ENCODE measurements at regions not wholly inside any gene's neighbourhood (a gene's known extent, or its start where the extent isn't known, plus 50 kb on each side); places are given as distances from the start of the nearest gene placed in this dataset.
"Not testable (repeated sequence)": the region's sequence is repeated elsewhere in the genome, so short reads cannot be mapped to it uniquely, and the experiment has no call there.

DNA sequence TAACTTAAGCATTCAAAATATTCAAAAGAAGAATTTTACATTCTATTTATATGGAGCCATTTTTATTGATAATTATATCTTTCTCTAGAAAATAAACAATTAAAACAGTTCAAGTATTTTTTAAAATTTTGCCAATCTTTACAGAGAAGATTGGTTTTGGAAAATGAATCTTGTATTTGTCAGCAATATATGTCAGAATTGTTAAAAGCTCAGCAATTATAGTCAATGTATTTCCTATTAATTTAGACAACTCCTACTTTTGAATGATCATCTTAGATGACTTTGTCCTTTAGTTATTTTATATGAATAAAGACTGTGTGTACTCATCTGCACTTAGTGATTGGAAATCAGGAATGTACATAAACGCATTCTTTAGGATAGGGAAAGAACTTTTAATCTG is 223.9 kb upstream of the MAD2L1 start:
- no peak for DNase-seq

DNA sequence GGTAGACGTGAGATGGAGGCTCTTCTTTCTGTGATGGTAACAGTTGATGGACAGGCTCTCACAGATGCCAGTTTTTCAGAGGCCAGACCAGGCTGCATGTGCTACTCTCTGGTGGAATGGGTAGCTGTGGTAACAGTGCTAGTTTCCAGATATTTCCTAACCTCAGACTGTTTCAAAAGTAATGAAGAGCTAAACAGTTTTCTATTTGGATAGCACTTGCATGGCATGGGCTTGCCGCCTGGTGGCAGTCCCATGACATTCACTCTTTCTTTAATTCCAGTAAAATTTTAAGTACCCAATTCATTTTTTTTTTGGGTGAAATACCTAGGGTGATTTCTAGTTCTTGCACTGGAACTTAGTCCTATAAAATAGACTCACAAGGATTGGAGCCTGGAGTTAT is 220.2 kb upstream of the MAD2L1 start:
- DNase-seq = no peak

DNA sequence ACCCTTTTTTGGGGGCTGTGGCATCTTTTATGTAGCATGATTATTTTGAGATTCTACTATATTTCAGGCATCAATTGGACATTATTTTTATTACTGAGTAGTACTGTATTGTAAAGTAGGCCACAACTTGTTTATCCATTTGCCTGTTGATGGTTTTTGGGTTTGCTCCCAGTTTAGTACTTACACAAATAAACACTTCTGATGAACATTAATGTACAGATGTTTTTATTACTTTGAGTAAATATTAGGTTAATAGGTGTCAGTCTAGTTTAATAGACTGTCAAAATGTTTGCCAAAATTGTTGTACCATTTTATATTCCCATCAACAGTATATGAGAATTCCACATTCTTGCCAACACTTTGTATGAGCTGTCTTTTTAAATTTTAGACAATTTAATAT is 214.9 kb upstream of the MAD2L1 start:
- DNase-seq = no peak

DNA sequence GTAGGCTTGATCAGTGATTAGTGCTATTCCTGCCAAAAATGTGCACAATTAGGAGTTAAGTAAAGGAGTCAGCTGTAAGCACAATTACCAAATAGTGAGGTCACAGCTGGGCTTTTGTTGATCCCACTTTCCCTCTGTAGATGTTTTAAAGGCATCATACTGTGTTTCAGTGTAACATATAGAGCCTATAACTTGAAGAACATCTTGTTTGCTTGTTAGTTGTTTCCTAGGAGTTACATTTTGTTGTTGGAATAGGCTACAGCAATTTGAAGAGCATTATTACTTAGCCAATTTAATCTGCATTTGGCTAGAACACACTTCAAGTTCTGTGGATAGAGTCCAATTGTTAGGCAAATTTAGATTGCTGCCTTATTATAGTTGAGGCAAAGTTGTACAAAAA is 210.7 kb upstream of the MAD2L1 start:
- no peak for DNase-seq

DNA sequence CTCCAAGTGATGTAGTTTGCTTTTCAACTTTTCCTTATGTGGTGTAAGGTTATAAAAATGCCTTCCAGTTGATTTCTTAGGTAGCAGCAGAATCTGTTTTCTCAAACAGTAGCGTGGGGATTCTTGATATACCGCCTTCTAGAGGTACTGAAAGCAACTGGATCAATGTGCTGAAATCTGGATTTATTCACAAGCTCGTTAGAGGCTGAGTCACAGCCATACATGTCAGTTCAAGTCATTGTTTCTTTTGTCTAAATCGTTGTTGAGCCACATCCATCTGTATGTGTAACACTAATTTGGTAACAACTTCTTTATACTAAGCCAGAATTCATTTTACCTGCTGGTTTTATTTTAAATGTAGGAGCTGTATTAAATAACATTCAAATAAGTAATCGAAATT is 200.0 kb upstream of the MAD2L1 start:
- no peak for DNase-seq

DNA sequence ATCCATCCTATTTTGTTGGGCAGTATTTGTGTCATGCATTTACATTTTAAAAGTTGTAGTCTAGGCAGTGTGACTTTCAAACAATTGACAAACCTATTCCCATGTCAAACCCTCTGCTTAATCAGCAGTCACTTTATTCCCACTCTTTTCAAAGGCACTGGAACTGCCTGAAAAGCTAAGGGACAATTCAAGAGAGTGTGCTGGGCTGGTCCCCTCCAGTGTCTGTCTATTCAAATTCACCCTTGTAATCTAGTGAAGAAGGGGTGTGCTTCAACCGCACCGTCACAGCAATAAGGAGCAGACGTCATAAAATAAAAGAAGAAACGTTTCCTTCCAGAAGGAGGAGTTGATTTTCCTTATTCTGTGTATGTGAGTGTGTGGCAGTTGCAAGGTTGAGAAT is 197.0 kb upstream of the MAD2L1 start:
- no peak for DNase-seq

DNA sequence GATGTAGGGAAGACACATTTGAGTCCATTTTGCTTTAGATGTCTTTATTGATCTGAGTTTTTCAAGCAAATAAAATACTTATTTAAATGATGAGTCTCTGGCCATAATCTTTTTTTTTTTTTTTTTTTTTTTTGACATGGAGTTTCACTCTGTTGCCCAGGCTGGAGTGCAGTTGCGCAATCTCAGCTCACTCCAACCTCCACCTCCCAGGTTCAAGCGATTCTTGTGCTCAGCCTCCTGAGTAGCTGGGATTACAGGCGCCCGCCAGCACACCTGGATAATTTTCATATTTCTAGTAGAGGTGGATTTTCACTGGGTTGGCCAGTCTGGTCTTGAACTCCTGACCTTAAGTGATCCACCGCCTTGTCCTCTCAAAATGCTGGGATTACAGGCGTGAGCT is 194.5 kb upstream of the MAD2L1 start:
- DNase-seq = no peak

DNA sequence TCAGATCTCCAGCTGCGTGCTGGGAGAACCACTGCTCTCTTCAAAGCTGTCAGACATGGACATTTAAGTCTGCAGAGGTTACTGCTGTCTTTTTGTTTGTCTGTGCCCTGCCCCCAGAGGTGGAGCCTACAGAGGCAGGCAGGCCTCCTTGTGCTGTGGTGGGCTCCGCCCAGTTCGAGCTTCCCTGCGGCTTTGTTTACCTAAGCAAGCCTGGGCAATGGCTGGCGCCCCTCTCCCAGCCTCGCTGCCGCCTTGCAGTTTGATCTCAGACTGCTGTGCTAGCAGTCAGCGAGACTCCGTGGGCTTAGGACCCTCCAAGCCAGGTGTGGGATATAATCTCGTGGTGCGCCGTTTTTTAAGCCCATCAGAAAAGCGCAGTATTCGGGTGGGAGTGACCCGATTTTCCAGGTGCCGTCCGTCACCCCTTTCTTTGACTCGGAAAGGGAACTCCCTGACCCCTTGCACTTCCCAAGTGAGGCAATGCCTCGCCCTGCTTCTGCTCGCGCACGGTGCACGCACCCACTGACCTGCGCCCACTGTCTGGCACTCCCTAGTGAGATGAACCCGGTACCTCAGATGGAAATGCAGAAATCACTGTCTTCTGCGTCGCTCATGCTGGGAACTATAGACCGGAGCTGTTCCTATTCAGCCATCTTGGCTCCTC is 189.6 kb upstream of the MAD2L1 start:
- not testable (repeated sequence) for DNase-seq

DNA sequence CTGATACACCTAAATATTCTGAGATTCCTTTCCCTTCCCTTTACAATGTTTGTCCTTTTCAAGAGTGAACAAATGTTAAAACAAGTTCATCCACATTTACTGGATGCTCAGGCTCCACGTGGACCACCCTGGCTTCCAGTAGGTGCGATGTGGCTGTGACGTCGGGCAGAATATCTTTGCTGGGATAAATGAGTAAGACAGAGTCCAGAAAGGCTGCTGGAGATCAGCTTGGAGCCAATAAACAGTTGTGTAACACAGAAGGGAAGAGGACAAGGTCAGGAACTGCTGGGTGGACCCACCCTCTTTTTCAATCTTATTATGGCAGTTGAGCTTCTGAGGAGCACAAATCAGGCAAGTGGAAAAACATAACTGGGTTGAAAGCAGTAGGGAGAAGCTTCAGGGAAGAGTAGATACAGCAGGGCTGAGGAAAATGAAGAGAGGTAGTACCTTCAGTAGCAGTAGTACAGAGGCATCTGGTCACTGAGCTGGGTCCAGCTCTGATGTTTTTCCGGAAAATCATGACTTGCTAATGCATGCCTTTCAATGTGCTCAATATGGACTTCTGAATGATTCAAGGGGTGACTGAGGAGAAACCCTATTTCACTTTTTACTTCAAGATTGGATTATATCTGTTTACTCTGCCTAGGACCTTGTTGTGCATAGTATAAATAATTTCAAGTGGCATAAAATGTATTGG is 171.8 kb upstream of the MAD2L1 start:
- DNase-seq = no peak

DNA sequence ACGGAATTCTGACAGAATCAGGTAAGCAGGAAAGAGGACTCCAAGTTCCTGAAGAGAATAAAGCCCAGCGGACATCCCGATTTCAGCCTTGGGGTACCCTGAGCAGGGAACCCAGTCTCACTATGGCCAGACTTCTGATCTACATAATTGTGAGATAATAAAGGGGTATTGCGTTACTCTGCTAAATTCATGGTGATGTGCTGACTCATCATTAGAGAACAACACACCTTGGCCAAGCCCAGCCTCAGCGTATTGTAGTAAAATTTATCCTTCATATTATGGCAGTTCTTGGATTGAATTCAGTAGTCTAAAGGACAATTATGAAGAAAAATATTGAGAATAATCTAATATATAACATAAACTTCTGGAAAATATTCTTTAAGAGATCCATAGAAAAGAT is 170.2 kb upstream of the MAD2L1 start:
- DNase-seq = no peak

DNA sequence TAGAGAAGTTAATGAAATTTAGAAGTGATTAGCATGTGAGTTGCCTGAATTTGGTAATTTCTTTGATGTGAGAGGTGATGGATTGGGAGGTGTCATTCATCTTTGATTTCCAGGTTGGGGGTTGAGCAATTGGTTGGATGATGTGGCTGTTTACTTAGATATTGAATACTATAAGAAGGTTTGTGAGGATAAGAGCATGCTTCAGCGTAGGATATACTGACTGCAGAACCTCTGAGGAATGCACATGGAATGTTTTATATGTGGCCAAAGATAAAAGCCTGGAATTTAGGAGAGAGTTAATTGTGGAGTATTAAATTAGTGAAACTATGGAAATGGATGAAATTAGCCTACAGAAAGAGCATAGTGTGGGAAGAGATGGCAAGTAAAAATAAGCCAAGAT is 165.4 kb upstream of the MAD2L1 start:
- no peak for DNase-seq

DNA sequence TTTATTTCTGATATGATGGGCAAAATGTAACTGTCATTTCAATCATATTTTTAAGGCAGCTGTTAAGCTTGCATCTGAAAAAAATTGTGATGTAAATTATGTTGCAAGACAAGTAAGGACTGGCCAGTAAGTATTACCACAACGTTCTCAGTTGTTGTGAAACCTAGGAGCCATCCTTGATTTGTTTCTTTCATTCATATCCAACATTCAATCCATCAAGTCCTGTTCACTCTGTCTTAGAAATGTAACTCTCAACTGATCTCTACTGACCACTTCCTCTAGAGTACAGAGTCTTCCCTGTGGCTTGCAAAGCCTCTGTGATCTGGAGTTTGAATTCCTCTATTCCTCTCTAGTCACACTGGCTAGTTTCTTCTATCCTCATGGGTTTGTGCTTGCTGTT is 161.4 kb upstream of the MAD2L1 start:
- DNase-seq = no peak

DNA sequence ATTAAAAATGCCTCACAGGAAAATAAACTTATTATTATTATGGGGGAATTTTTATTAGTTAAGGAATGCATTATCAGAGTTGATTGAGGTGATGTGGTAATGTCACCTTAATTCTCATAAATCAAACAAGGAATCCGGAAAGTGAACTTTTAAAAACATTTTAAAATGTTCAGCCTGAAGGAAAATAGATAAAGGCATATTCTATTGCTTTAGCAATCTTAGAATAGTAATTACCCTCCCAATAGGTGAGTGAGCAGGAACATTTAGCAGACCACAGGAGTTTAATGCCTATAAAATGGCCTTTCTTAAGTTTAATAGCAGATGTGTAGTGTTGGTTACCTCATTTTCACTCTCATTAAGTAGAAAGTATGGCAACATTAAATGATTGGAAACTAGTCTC is 160.9 kb upstream of the MAD2L1 start:
- DNase-seq = no peak

DNA sequence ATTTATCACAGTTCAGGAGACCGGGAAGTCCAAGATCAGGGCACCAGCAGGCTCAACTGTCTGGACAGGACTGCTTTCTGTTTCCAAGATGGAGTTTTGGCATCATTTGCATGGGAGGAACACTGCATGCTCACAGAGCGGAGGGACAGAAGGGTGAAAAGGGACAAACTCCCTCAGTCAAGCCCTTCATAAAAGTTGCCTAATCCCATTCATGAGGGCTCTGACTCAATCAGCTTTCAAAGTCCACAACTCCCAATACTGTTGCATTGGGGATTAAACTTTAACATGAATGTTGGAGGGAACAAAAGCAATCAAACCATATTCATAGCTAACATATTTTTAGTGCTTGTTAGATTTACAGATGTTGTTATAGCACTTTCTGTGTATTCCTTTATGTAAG is 158.9 kb upstream of the MAD2L1 start:
- no peak for DNase-seq

DNA sequence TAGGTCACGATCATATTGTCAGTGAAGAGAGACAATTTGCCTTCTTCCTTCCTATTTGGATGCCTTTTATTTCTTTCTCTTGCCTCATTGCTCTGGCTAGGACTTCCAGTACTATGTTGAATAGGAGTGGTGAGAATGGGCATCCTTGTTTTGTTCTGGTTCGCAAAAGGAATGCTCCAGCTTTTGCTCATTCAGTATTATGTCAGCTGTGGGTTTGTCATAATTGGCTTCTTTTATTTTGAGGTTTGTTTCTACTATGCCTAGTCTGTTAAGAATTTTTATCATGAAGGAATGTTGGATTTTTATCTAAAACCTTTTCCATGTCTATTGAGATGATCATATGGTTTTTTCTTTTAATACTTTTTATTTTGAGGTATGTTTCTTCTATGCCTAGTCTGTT is 152.3 kb upstream of the MAD2L1 start:
- DNase-seq = no peak

DNA sequence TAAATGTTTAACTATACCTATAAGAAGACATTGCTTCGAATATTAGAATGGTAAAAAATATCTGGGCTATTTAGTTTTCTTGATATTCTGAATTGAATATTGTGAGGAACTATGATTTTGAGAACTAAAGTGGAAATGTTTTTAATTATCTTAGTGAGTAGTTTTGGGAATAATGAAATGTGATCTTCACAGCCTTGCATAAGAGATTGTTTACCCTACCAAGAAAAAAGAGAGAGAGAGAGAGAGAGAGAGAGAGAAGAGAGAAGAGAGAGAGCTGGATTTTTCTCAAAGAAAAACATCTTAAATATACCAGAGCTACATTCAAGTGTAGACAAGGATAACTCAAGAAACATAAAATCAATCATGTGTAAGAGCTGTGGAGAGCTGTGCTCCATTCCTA is 148.7 kb upstream of the MAD2L1 start:
- no peak for DNase-seq

DNA sequence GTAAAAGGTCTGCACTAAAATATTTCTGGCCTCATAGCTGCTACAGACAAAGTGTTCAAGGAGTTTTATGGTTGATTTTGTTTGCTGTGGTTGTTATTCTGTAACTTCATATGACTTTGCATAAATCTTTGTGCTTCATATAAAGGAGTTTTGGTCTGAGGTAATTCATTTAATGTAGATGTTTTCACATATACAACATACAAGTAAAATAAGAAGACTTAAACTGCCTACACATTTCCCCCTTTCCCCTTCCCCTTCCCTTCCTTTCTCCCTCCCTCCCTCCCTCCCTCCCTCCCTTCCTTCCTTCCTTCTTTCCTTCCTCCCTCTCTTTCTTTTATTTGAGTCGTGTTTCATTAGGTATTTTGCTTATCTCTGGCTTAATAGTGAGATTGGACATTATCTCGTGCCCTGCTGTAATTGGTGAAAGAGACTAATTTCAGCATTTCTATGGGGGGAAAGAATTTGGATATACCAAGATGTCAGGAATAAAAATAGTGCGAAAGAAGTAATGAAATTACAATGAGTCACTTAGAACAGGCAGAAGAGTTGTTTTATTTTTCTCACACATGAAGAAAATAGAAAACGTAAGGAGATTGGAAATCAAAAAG is 144.9 kb upstream of the MAD2L1 start:
- no peak for DNase-seq

DNA sequence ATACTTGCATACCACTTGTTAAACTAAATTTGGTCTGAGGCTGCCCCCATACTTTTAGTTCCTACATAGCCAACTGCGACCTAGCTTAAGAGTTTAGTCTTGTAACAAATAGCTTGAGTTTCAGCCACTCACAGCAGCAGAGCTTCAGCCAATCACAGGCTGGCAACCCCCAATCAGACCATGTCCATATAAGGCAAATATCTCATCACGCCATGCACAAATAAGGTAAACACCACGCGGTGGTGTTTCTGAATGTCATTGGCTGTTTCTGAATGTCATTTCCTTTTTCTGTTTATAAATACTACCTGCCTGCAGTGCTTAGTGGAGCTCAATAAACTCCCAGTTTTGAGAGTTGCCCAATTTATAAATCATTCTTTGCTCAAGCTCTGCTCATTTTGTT is 143.1 kb upstream of the MAD2L1 start:
- DNase-seq = no peak

DNA sequence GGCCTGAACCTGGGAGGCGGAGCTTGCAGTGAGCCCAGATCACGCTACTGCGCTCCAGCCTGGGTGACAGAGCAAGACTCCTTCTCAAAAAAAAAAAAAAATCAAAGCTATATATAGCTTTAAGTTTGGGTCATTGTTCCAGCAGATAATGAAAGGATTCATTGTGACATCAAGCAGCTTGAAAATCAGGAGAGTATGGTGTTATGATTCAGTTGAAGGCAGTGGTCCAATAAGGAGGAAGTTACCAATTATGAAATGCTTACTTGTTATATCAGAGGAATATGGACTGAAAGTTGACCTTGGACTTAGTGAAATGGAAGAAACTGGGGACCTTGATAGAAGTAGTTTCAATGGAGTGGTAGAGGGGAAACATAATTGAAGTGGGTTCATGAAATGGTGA is 140.4 kb upstream of the MAD2L1 start:
- no peak for DNase-seq

DNA sequence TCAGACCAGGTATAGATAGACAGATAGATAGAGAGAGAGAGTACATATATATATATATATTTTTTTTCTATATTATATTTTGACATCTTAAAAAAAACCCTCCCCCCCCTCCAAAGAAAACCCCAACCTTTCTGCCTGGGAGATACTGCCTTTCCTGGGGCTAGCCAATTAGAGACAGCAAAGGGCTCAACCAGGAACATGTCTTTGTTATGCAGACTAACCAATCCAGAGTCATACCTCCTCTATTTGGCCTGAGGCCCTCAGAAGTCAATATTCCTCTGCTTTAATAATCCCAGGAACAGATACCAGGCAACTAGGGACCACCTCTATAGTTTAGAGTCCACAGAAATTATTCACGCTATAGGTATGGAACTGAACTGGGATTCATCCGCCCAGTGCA is 135.6 kb upstream of the MAD2L1 start:
- no peak for DNase-seq

DNA sequence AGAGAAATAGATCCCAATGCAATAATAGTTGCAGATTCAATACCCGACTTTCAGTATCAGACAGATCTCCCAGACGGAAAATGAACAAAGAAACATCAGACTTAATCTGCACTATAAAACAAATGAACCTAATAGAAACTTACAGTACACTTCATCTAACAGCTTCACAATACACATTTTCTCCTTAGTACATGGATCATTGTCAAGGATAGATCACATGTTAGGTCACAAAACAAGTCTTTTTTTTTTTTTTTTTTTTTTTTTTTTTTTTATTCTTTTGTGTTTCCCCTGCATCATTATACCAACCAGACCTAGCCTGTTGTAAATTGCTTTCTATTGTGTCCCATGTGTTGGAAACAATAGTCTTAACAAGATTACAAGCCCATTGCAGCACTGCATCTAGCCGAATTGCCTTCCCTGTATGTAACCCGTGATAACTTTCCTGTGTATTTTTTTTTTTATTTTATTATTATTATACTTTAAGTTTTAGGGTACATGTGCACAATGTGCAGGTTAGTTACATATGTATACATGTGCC is 134.0 kb upstream of the MAD2L1 start:
- not testable (repeated sequence) for DNase-seq

DNA sequence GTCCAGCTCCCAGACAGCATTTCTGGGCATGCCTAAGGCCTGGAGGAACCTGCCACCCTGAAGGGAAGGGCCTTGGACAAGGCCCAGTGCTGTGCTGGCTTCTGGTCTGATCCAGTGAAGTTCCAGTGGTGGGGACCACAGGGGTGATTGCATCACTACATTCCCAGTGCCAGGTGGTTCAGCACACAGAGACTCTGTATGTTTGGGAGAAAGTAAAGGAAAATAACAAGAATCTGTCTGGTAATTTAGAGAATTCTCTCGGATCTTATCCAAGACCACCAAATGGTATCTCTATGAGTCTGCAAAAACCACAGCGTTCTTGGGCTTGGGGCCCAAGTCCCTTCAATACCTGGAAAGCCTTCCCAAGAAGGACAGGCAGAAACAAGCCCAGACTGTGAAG is 131.8 kb upstream of the MAD2L1 start:
- no peak for DNase-seq

DNA sequence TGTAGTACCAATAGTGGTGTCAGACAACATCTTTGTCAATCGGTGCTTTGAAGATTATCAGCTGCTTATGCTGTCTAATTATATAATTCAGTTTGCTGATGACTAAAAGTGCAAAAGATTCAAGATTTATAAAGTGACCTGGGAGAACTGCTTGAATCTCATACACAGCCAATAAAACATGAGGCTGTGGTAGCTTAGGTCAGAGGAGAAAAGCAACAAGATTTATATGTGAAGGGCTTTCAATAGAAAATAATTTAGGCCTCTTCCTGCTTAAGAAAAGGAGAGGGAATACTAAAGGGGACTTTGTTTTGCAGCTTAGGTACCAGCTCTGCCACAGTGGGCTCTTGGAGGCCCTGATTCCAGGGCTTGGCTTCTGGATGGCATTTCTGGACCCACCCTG is 111.0 kb upstream of the MAD2L1 start:
- no peak for DNase-seq

DNA sequence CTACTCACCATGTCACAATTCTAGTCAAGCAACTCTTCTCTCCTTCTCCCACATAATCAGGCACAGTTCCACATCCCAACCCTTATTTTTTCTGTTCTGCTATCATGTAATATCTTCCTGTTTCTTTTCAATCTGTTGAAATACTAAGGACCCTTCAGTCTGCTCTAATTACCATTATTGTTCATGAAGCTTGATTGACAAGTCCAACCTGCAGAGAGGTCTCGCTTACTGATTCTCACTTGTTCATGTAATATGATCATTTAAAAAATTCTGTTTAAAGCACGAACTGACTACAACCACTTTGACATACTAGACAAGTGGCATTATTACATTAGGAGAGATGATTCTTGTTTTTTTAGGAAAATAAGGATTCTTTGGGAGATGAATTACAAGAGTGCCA is 108.6 kb upstream of the MAD2L1 start:
- no peak for DNase-seq

DNA sequence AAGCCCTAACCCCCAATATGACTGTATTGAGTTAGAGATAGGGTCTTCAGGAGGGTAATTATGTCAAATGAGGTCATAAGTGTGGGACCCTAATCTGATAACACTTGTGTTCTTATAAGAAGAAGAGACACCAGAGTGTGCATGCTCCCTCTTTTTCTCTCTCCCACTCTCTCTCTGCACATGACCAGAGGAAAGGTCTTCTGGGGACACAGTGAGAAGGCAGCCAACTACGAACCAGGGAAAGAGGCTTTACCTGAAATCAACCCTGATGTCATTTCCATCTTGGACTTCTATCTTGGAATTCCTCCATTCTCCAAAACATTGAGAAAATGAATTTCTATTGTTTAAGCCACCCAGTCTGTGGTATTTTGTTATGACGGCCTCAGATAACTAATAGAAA is 97.2 kb upstream of the MAD2L1 start:
- no peak for DNase-seq
